ENCODE measurements at regions not wholly inside any gene's neighbourhood (a gene's known extent, or its start where the extent isn't known, plus 50 kb on each side); places are given as distances from the start of the nearest gene placed in this dataset.
"Not testable (repeated sequence)": the region's sequence is repeated elsewhere in the genome, so short reads cannot be mapped to it uniquely, and the experiment has no call there.

DNA sequence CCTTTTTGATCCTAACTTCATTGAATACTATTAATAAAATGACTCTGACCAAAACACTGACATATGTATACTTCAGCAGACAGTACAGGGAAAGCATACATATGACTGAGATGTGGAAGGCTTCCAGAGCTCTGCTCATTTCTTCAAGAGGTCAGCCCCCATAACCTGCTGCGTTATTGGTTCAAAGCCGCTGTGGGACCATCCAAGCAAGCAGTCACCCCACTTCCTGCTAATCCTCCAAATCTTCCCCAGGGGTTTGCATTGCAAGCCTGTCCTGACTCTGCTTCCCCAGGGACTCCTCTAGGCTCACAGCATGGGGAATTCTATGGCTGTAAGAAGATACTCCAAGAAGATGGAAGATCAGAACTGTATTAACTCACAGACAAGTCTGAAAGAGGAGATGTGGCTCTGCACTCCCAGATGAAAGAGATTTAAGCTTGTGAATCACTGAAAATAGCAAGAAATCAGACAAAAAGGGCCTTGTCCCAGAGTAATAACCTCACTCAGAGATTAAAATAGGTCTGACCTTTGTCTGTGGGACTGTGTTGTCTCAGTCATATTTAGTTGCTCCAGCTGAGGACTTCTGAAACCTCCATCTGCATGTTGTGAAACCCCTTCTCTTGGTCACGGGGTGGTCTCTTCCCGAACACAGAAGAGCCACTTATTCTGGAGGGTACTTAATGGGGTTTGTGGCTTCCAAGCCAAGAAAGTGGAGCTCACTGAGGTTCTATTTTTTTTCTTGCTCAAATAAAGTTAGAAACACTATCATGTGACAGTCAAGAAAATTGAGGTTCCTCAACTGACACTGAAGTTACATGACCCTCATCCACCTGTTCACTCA lies 101.5 kb upstream of the MARCKS start:
- no peak for DNase-seq

DNA sequence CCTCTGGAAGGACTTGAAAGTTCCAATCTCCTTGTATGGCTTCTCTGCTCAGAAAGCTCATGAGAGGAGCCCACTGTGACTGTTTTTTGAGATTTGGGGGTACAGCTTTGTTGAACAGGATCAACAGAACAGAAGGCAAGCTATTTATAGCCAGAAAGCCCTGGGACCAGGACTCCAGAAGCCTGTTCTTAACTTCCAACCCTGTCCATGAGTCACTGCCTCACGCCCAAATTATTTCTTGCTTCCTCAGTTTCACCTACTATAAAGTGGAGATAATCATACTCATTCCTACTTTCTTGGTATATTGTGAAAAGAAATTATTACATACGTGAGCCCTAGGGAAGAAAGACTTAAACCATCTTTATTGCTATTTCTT lies 100.9 kb upstream of the MARCKS start:
- no peak for DNase-seq

DNA sequence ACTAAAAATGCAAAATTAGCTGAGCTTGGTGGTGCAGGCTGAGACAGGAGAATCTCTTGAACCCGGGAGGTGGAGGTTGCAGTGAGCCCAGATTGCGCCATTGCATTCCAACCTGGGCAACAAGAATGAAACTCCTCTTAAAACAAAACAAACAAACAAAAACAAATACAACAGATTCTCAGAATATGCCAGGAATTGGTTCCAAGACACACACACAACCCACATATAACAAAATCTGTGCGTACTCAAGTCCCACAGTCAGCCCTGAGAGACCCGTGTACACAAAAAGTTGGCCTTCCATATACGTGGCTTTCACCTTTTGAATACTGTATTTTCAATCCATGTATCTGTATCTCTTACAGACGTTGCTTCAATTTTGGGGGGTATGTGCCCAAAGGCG lies 98.9 kb upstream of the MARCKS start:
- no peak for DNase-seq

DNA sequence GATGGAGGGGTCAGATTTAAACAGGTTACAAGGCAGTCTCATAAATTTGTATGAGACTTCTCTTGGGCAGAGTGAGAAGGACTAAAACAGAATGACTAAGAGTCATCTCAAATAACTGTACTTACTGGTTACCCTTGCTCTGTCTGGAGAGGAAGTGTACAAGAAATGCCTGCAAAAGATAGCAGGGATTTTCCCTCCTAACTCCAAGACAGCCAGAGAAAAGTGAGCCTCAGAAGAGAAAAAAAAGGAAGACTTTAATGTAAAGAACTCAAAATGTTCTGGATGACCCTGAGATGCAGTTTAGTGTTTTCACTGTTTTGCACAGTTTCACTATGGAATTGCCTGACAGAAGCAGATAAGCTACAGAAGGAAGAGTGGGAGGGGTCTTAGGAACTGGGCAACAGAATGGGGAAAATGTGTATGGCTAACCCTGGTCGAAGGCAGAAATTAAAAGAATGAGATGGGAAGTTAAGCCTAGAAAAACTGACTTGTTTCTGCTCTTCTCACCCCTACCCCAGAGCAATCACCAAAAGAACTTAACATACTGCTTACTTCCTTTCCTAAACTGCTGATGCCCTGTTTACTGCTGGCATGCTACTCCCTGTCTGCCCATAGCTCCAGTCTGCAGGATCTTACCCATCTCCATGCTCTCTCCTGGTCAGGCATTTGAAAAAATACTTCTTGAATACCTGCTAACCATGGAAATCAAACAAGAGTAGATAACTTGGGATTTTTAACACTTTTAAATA lies 98.1 kb upstream of the MARCKS start:
- no peak for DNase-seq

GRCh38 chr6:113762641-113763040 lies 94.5 kb upstream of the MARCKS start:
- no peak for DNase-seq

DNA sequence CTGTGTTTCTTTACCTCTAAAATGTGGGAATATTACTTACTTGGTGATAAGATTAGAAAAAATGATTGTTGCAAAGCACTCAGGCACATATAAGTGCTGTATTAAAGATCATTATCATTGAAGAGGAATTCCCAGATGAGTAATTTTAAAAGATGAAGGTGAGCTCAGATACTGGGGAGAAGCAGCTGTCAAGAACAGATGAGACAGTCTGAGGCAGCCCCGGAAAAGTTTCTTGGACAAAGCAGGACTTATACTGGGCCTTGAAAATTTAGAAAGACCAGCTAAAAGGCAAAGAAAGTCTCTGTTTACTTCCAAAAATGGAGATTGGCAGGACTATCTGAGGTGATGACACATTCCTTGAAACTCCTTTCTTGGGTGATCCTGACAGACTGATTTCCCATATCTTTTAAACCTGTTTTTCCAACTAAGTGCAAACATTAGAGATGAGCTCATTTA lies 93.8 kb upstream of the MARCKS start:
- peak; percentile 3 for DNase-seq

- DNase-seq: no peak
Observed at GRCh38 chr6:113763876-113764275, 93.3 kb upstream of the MARCKS start.

DNA sequence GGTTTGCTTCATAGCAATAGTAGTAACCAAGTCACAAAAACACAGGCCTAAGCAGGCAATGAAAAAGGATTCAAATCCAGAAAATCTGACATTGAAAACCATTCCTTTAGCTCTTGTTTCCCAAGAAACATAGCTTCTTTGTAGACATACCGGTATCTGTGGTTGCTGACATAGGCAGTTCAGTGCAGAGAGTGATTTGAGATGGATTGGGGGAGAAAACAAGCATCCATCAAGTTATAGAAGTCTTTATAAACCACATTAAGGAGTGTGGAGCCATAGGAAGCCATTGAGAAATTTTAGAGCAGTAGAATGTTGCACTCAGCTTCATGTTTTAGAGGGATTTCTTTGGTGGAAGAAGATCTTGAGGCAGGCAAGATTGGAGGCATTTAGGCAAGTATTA lies 91.2 kb upstream of the MARCKS start:
- DNase-seq: no peak

- no peak for DNase-seq
Observed at GRCh38 chr6:113767985-113768384, 89.2 kb upstream of the MARCKS start.

DNA sequence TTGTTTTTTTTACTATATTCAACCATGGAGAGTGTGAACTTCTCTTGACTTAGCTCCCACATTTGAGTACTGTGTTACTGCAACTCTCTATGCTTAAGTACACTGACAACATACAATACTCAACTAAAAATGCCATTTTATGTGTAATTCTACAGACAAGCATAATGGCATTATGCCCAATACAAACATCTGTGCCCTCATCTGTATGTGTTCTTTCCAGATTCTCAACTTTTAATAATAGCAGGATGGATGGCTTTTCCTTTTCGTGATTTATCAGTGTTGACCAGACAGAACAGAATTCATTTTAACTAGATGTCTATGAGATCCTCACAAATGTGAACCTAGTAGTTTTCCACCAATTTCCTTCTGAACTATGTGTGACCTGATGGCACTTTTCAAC lies 84.2 kb upstream of the MARCKS start:
- DNase-seq: no peak

GRCh38 chr6:113774127-113774825 lies 82.9 kb upstream of the MARCKS start:
- no peak for DNase-seq

DNA sequence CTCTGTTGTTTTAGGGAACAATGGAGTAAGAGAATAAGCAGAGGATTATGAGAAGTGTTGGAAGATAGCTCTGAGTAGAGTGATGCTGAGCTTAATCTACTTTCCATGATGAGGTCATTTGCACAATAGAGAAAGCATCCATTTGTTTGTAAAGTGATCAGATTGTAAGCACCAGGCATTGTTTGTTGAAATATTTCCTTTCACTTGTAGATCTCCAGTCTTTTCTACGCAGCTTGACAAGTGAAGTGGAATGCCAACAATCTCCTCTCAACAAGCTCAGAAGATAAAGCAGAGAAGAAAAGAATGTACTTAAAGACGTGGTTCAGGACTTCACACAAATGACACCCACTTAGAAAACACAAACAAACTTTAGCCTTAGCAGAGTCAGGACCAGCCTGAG lies 80.1 kb upstream of the MARCKS start:
- no peak for DNase-seq

GRCh38 chr6:113777601-113778000 lies 79.5 kb upstream of the MARCKS start:
- no peak for DNase-seq

GRCh38 chr6:113779656-113780055 lies 77.5 kb upstream of the MARCKS start:
- no peak for DNase-seq

DNA sequence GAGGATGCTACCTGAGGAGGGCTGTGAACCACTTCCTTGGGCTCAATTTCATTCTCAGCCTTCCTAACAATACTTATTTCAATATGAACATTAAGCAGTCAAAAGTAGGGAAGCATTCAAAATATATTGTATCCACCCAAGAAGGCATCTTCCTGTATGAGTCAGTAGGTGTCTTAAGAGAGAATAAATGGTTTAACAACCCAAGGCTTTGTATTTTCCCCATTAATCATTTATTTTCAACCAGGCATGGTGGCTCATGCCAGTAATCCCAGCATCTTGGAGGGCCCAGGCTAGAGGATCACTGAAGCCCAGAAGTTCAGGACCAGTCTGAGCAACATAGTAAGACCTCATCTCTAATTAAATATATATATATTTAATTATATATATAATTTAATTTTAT lies 74.5 kb upstream of the MARCKS start:
- no peak for DNase-seq

DNA sequence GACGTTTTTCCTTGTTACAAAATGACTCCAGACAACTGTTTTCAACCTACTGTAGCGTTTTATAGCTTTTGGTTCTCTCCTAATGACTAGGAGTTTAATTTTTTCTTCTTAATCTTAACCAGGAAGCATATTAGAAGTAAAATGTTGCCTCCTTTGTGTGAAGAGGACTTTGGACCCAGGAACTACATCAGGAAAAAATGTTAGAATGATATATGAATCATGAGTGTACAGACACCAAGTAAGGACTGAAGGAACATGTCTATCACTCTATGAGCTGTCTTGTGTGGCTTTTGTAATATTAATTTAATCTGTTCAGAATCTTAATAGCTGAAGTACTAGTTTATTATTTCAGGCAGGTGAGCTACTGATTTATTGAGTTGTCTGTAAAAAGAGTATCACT lies 71.0 kb upstream of the MARCKS start:
- no peak for DNase-seq

- no peak for DNase-seq
Observed at GRCh38 chr6:113788586-113788985, 68.6 kb upstream of the MARCKS start.

DNA sequence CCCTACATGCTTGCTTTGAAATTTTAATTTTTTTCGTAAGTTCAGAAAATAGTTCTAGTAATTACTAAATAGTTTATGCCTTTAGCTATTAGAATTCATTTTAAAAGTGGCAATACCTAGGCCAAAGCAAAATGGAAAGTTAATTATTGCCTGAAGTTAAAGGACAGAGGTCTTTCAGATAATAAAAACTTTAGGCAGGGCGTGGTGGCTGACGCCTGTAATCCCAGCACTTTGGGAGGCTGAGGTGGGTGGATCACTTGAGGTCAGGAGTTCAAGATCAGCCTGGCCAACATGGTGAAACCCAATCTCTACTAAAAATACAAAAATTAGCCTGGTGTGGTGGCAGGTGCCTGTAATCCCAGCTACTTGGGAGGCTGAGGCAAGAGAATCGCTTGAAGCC lies 65.9 kb upstream of the MARCKS start:
- DNase-seq: not testable (repeated sequence)

DNA sequence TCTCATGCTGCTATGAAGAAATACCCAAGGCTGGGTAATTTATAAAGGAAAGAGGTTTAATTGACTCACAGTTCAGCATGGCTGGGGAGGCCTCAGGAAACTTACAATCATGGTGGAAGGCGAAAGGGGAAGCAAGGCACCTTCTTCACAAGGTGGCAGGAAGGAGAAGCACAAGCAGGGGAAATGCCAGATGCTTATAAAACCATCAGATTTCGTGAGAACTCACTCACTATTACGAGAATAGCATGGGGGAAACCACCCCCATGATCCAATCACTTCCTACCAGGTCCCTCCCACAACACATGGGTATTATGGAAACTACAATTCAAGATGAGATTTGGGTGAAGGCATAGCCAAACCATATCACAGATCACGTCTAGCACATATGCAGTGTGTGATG lies 61.8 kb upstream of the MARCKS start:
- not testable (repeated sequence) for DNase-seq

- no peak for DNase-seq
Observed at GRCh38 chr6:113796038-113796437, 61.1 kb upstream of the MARCKS start.

GRCh38 chr6:113802779-113803178 lies 54.4 kb upstream of the MARCKS start:
- DNase-seq: no peak

DNA sequence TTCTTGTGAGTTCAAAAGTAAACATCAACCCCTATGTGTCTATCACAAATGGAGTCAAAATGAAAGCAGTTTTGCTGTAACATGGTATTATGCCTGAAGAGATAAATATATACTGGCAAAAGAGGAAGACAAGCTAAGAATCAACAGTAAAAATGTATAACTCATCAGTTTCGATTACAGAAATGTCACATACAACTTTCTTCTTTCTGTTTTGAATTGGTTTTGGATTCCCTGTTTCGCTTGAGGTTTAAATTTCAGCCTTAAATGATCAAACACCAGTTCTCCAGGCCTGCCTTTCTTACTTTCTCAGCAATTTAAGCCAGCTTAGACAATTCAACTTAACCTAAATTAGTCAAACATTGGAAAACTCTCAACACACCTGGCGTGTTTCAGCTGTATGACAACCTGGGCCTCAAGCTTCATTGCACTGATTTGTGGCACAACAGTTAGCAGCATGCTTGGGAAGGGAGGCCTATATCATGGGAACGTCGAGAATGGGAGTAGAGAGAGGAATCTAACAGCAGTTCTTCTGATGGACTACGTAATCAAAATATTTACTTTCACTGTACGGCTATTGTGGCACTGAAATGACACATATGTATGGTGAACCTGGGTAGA lies 51.9 kb upstream of the MARCKS start:
- DNase-seq: no peak

- no peak for DNase-seq
Observed at GRCh38 chr6:113805811-113806495, 51.2 kb upstream of the MARCKS start.
